KMS-11 (cell line): ENCODE measurements at regions not wholly inside any gene's neighbourhood (a gene's known extent, or its start where the extent isn't known, plus 50 kb on each side); places are given as distances from the start of the nearest gene placed in this dataset.

Source experiments
- H2AFZ ChIP-seq: fragments of 200-600 bp; sonication (generic); 2 replicates; pipeline ENCODE4 v1.6.1; 2016; ENCODE audit warnings: antibody characterized with exemption, mixed run types, low read depth
- H3K27ac ChIP-seq: fragments of 200-600 bp; sonication (generic); 2 replicates; pipeline ENCODE4 v1.6.1; 2016; ENCODE audit warnings: mild to moderate bottlenecking, mixed run types
- H3K27me3 ChIP-seq: fragments of 200-600 bp; sonication (generic); 2 replicates; pipeline ENCODE4 v1.6.1; 2017; ENCODE audit warnings: mild to moderate bottlenecking, low read depth, mixed run types, moderate library complexity; ENCODE audit not compliant: insufficient read depth
- H3K36me3 ChIP-seq: fragments of 200-600 bp; sonication (generic); 2 replicates; pipeline ENCODE4 v1.6.1; 2017; ENCODE audit warnings: mild to moderate bottlenecking, mixed run types; ENCODE audit not compliant: insufficient read depth
- H3K4me1 ChIP-seq: fragments of 200-600 bp; sonication (generic); 2 replicates; pipeline ENCODE4 v1.6.1; 2016; ENCODE audit warnings: mild to moderate bottlenecking, low read depth, mixed run types; ENCODE audit not compliant: poor library complexity, severe bottlenecking
- H3K4me2 ChIP-seq: fragments of 200-600 bp; sonication (generic); 2 replicates; pipeline ENCODE4 v1.7.0; 2016; ENCODE audit warnings: mild to moderate bottlenecking, mixed run types
- H3K4me3 ChIP-seq: fragments of 200-600 bp; sonication (generic); IDR thresholded peaks from 2 replicates; pipeline ENCODE4 v1.6.1; 2017; ENCODE audit warnings: low read depth, low read length, mixed read lengths; ENCODE audit not compliant: insufficient read depth
- H3K79me2 ChIP-seq: fragments of 200-600 bp; sonication (generic); 2 replicates; pipeline ENCODE4 v1.6.1; 2016; ENCODE audit warnings: low read depth, mixed run types; ENCODE audit not compliant: insufficient read depth
- H3K9ac ChIP-seq: fragments of 200-600 bp; sonication (generic); 2 replicates; pipeline ENCODE4 v1.6.1; 2016; ENCODE audit warnings: mild to moderate bottlenecking, mixed run types
- H4K20me1 ChIP-seq: fragments of 200-600 bp; sonication (generic); 2 replicates; pipeline ENCODE4 v1.6.1; 2016; ENCODE audit warnings: mild to moderate bottlenecking, mixed run types; ENCODE audit not compliant: insufficient read depth
- CTCF ChIP-seq: fragments of 200-600 bp; sonication (generic); conservative IDR thresholded peaks from 2 replicates; pipeline ENCODE4 v1.6.1; 2017; ENCODE audit warnings: low read depth, mild to moderate bottlenecking, antibody characterized with exemption, low read length, moderate library complexity, mixed read lengths

DNA sequence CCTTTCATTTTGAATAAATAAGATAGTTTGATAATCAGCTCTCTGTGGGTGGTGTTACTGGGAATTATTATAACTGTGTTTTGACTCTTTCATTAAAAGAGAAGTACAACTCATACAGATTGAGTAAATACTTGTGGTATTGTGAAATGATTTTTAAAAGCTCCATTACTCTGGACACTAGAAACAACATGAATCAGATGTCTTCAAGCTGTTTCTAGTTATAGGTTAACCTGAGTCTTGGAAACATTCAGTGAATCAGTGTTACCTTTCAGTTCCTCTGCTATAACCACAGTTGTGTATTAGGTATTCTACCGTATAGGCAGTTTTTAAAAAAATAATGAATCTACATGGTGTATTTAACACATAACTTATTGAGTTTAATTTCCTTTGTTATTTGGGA, 128.4 kb upstream of the SSTR1 start:
- TF ChIP-seq CTCF = no peak
- no peak overlapping the region for H3K4me3 ChIP-seq
- no peaks in the 10 kb centered on the region for H3K4me1 ChIP-seq
- no peaks in the 10 kb centered on the region for H3K27me3 ChIP-seq
- H3K27ac ChIP-seq = no peak overlapping the region
- H4K20me1 ChIP-seq = no peaks in the 10 kb centered on the region
- H3K4me2 ChIP-seq = no peak overlapping the region
- no peak overlapping the region for H3K9ac ChIP-seq
- H3K36me3 ChIP-seq = no peaks in the 10 kb centered on the region
- no peaks in the 10 kb centered on the region for H3K79me2 ChIP-seq
- H2AFZ ChIP-seq = no peak overlapping the region

DNA sequence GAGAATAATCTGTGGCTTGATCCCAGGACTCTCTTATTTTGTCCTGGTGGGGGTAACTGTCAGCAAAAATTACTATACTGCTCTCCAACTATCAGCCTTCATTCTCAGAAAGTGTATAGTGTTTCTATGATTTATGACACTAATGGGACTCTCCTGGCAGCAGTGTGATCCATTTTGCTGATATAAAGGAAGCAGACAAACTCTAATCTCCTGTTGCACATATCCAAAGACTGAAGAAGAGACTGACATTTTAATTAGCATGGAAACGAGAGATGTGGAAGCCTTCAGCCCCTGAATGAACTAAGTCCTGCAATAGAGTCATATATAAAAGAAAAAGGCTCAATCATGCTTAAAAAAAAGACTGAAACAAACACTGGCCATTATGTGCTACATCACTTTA, 127.8 kb upstream of the SSTR1 start:
- H3K4me3 ChIP-seq = no peak overlapping the region
- no peak overlapping the region for H3K4me2 ChIP-seq
- no peak overlapping the region for H3K27ac ChIP-seq
- no peaks in the 10 kb centered on the region for H3K79me2 ChIP-seq
- H2AFZ ChIP-seq = no peak overlapping the region
- H3K4me1 ChIP-seq = no peaks in the 10 kb centered on the region
- no peaks in the 10 kb centered on the region for H3K27me3 ChIP-seq
- H3K36me3 ChIP-seq = no peaks in the 10 kb centered on the region
- H4K20me1 ChIP-seq = no peaks in the 10 kb centered on the region
- H3K9ac ChIP-seq = no peak overlapping the region
- TF ChIP-seq CTCF = no peak

DNA sequence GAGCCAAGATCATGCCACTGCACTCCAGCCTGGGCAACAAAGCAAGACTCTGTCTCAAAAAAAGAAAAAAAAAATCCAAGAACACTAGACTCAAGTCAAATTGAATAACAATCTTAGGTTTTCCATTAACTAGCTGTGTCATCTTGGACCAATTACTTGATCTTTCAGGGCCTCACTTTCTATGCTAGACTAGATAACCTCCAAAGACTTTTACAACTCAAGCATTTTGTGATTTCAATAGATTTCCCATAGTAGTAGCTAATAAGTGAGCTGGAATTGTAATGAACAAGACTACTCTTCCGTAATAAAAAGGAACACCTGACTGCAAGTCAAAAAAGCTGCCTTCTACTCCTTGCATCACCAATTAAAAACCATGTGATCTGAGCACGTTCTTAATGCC, 127.0 kb upstream of the SSTR1 start:
- no peaks in the 10 kb centered on the region for H3K36me3 ChIP-seq
- H3K27ac ChIP-seq = no peak overlapping the region
- H3K4me2 ChIP-seq = no peak overlapping the region
- no peak overlapping the region for H3K4me3 ChIP-seq
- H3K27me3 ChIP-seq = no peaks in the 10 kb centered on the region
- no peak for TF ChIP-seq CTCF
- H3K79me2 ChIP-seq = no peaks in the 10 kb centered on the region
- no peak overlapping the region for H2AFZ ChIP-seq
- H4K20me1 ChIP-seq = no peaks in the 10 kb centered on the region
- H3K4me1 ChIP-seq = no peaks in the 10 kb centered on the region
- no peak overlapping the region for H3K9ac ChIP-seq

GRCh38 chr14:38083039-38083438, 124.7 kb upstream of the SSTR1 start:
- H3K27ac ChIP-seq = no peak overlapping the region
- H3K4me1 ChIP-seq = no peaks in the 10 kb centered on the region
- no peaks in the 10 kb centered on the region for H3K27me3 ChIP-seq
- no peaks in the 10 kb centered on the region for H4K20me1 ChIP-seq
- no peak for TF ChIP-seq CTCF
- H3K4me3 ChIP-seq = no peak overlapping the region
- H3K4me2 ChIP-seq = no peak overlapping the region
- H3K9ac ChIP-seq = no peak overlapping the region
- no peak overlapping the region for H2AFZ ChIP-seq
- no peaks in the 10 kb centered on the region for H3K79me2 ChIP-seq
- no peaks in the 10 kb centered on the region for H3K36me3 ChIP-seq

GRCh38 chr14:38089123-38089522, 118.6 kb upstream of the SSTR1 start:
- Histone ChIP-seq H3K36me3 (no peaks in the 10 kb centered on the region), H3K9ac (no peak overlapping the region), H2AFZ (no peak overlapping the region), H3K4me3 (no peak overlapping the region), H3K4me1 (no peaks in the 10 kb centered on the region), H3K4me2 (no peak overlapping the region), H4K20me1 (no peaks in the 10 kb centered on the region), H3K27me3 (no peaks in the 10 kb centered on the region), H3K79me2 (no peaks in the 10 kb centered on the region), H3K27ac (no peak overlapping the region)
- TF ChIP-seq CTCF = no peak
